ENCODE measurements at regions not wholly inside any gene's neighbourhood (a gene's known extent, or its start where the extent isn't known, plus 50 kb on each side); places are given as distances from the start of the nearest gene placed in this dataset.

DNA sequence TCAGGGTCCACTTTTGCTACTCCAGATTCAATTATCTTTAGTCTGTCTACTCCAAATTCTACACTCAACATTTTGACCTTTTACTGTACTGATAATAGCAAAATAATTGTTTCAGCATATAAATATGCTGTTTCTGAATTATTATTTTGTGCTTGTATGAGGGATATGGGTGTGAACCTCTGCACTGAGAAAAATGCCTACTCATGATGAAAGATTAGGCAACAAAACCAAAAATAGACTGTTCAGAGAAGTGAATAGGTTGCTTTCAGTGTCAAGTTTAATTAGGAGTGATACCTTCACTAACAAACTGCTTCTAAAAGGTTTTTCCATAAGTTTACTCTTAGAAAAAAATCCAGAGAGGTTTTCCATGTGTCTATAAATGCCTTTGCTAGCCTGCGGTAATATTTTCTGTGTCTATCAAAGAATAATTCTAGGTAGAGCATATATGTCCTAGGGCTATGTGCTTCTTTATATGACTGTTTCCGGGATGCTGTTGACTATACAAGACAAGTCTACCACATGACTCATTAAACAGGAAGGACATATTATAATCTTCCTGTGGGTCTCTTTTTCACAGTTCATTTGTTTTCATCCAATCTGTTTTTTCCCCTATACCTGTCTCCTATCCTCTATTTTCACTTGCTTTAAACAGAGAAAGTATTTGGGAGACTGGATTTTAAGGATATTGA is 218.5 kb upstream of the TTC14 start:
- no peak overlapping the region for H3K4me3 Mint-ChIP-seq
- no peaks in the 10 kb centered on the region for H3K4me1 Mint-ChIP-seq
- no peak overlapping the region for H2AFZ ChIP-seq (ENCODE audit: insufficient read depth, low read depth, low read length, poor library complexity, severe bottlenecking)
- H3K4me1 ChIP-seq (ENCODE audit: control insufficient read depth in 2 of 2, insufficient read depth in 2 of 2, low read length in 2 of 2), result no peaks in the 10 kb centered on the region
- no CpG with 5 or more reads among the region's 2 CpGs for WGBS (ENCODE audit: insufficient coverage)
- H3K9me3 Mint-ChIP-seq (ENCODE audit: insufficient read depth), result no peaks in the 10 kb centered on the region
- no peak overlapping the region for H3K27ac ChIP-seq (ENCODE audit: low read length in 2 of 2)
- H3K4me2 ChIP-seq (replicated peaks; ENCODE audit: low read depth, low read length, poor library complexity, severe bottlenecking), result no peak overlapping the region
- no peaks in the 10 kb centered on the region for H4K20me1 ChIP-seq (ENCODE audit: control insufficient read depth, insufficient read depth, low read length, poor library complexity, severe bottlenecking)
- POLR2A ChIA-PET, result no interaction called here
- DNase-seq (no peak), ATAC-seq (ENCODE audit: low read depth) (no peak)
- H3K36me3 ChIP-seq (replicated peaks in 1 of 2; ENCODE audit: control extremely low read depth in 1 of 2, control insufficient read depth in 1 of 2, extremely low read depth in 1 of 2, insufficient read depth in 2 of 2, low read length in 1 of 2), result no peaks in the 10 kb centered on the region
- no peak overlapping the region for H3K4me3 ChIP-seq (ENCODE audit: control extremely low read depth in 1 of 5, extremely low read depth in 1 of 5, insufficient read depth in 1 of 5, low read depth in 2 of 5, low read length in 4 of 5)
- CTCF ChIA-PET, result no interaction called here
- no peaks in the 10 kb centered on the region for H3K79me2 ChIP-seq (ENCODE audit: control insufficient read depth, insufficient read depth, low read length)
- no peak overlapping the region for H3K9ac ChIP-seq (ENCODE audit: low read length)
- intact Hi-C loops (cut with micrococcal nuclease), result no loop called here
- no peaks in the 10 kb centered on the region for H3K9me3 ChIP-seq (ENCODE audit: control extremely low read depth in 1 of 3, control insufficient read depth in 2 of 3, insufficient read depth in 1 of 3, low read length in 2 of 3)
- H3K27me3 ChIP-seq (replicated peaks in 1 of 4; ENCODE audit: control extremely low read depth in 1 of 4, control insufficient read depth in 3 of 4, insufficient read depth in 4 of 4, low read length in 3 of 4), result no peaks in the 10 kb centered on the region
- no peak for TF ChIP-seq EZH2 (IDR thresholded peaks at IDR 0.05; ENCODE audit: borderline replicate concordance, insufficient read depth, low read depth, low read length, poor library complexity, severe bottlenecking)
- TF ChIP-seq, protein P1, sequence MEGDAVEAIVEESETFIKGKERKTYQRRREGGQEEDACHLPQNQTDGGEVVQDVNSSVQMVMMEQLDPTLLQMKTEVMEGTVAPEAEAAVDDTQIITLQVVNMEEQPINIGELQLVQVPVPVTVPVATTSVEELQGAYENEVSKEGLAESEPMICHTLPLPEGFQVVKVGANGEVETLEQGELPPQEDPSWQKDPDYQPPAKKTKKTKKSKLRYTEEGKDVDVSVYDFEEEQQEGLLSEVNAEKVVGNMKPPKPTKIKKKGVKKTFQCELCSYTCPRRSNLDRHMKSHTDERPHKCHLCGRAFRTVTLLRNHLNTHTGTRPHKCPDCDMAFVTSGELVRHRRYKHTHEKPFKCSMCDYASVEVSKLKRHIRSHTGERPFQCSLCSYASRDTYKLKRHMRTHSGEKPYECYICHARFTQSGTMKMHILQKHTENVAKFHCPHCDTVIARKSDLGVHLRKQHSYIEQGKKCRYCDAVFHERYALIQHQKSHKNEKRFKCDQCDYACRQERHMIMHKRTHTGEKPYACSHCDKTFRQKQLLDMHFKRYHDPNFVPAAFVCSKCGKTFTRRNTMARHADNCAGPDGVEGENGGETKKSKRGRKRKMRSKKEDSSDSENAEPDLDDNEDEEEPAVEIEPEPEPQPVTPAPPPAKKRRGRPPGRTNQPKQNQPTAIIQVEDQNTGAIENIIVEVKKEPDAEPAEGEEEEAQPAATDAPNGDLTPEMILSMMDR (IDR thresholded peaks at IDR 0.05), result no peak
- H3K27ac Mint-ChIP-seq, result no peak overlapping the region
- no peaks in the 10 kb centered on the region for H3K27me3 Mint-ChIP-seq

DNA sequence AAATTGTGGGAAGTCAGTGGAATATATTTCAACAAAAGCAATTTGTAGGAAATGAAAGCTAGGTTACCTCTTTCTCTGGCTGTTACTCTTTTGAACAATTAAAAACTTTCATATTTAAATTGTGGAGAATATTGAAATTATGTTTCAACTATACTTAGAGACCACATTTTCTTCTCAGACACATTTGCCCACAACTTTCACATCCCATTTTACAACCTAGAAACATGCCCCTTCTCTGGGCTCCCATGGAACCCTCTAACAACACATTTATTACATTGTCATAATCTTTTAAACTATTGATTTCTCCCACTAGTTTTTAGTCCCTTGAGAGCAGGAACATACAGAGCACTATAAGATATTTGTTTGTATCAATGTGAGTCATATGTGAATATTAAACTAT is 211.7 kb upstream of the TTC14 start:
- Mint-ChIP-seq H3K4me1 (no peaks in the 10 kb centered on the region), H3K9me3 (ENCODE audit: insufficient read depth) (no peaks in the 10 kb centered on the region), H3K4me3 (no peak overlapping the region), H3K27me3 (no peaks in the 10 kb centered on the region), H3K27ac (no peak overlapping the region)
- intact Hi-C loops (cut with micrococcal nuclease), result no loop called here
- H3K27me3 ChIP-seq (replicated peaks in 1 of 4; ENCODE audit: control extremely low read depth in 1 of 4, control insufficient read depth in 3 of 4, insufficient read depth in 4 of 4, low read length in 3 of 4), result no peaks in the 10 kb centered on the region
- no peak overlapping the region for H2AFZ ChIP-seq (ENCODE audit: insufficient read depth, low read depth, low read length, poor library complexity, severe bottlenecking)
- H3K27ac ChIP-seq (ENCODE audit: low read length in 2 of 2), result no peak overlapping the region
- H3K36me3 ChIP-seq (replicated peaks in 1 of 2; ENCODE audit: control extremely low read depth in 1 of 2, control insufficient read depth in 1 of 2, extremely low read depth in 1 of 2, insufficient read depth in 2 of 2, low read length in 1 of 2), result no peaks in the 10 kb centered on the region
- ATAC-seq (ENCODE audit: low read depth) (no peak), DNase-seq (no peak)
- H3K4me3 ChIP-seq (ENCODE audit: control extremely low read depth in 1 of 5, extremely low read depth in 1 of 5, insufficient read depth in 1 of 5, low read depth in 2 of 5, low read length in 4 of 5), result no peak overlapping the region
- TF ChIP-seq EZH2 (IDR thresholded peaks at IDR 0.05; ENCODE audit: borderline replicate concordance, insufficient read depth, low read depth, low read length, poor library complexity, severe bottlenecking), result no peak
- TF ChIP-seq, protein P1 (IDR thresholded peaks at IDR 0.05), result no peak
- CTCF ChIA-PET, result no interaction called here
- no peaks in the 10 kb centered on the region for H4K20me1 ChIP-seq (ENCODE audit: control insufficient read depth, insufficient read depth, low read length, poor library complexity, severe bottlenecking)
- H3K79me2 ChIP-seq (ENCODE audit: control insufficient read depth, insufficient read depth, low read length), result no peaks in the 10 kb centered on the region
- H3K4me2 ChIP-seq (replicated peaks; ENCODE audit: low read depth, low read length, poor library complexity, severe bottlenecking), result no peak overlapping the region
- H3K9ac ChIP-seq (ENCODE audit: low read length), result no peak overlapping the region
- H3K9me3 ChIP-seq (ENCODE audit: control extremely low read depth in 1 of 3, control insufficient read depth in 2 of 3, insufficient read depth in 1 of 3, low read length in 2 of 3), result no peaks in the 10 kb centered on the region
- H3K4me1 ChIP-seq (ENCODE audit: control insufficient read depth in 2 of 2, insufficient read depth in 2 of 2, low read length in 2 of 2), result no peaks in the 10 kb centered on the region
- POLR2A ChIA-PET, result no interaction called here
